ENCODE measurements at regions not wholly inside any gene's neighbourhood (a gene's known extent, or its start where the extent isn't known, plus 50 kb on each side); places are given as distances from the start of the nearest gene placed in this dataset.
"Not testable (repeated sequence)": the region's sequence is repeated elsewhere in the genome, so short reads cannot be mapped to it uniquely, and the experiment has no call there.

DNA sequence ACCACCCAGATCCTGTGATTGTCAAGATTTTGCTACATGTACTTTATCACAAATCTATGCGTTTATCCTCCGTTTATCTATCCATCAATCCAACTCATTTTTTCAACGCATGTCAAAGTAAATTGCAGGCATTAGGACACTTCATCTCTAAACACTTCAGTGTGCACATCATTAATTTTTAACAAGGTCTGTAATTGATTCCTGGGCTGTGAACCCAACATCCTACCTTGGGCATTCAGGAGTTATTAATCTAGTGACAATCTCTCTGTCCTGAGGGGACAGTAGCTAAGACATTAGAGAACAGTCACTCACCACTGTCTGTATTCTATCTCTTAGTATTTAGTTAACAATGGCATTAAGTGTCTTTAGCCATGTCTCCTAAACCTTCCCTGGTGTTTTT is 264.7 kb downstream of the SOX9 start:
- DNase-seq (ENCODE audit: extremely low read depth, low read depth, low spot score), result no peak

DNA sequence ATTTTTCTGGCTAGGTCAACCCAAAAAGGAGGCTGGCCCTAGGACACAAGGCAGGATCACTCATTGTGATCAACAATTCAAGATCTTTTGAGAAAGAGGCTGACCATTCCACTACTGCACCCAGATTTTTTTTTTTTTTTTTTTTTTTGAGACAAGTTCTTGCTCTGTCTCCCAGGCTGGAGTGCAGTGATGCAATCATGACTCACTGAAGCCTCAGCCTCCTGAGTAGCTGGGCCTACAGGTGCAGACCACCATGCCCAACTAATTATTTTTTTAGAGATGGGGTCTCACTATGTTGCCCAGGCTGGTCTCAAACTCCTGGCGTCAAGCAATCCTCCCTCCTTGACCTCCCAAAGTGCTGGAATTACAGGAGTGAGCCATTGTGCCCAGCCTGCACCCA is 265.4 kb downstream of the SOX9 start:
- DNase-seq (ENCODE audit: extremely low read depth, low read depth, low spot score), result not testable (repeated sequence)

DNA sequence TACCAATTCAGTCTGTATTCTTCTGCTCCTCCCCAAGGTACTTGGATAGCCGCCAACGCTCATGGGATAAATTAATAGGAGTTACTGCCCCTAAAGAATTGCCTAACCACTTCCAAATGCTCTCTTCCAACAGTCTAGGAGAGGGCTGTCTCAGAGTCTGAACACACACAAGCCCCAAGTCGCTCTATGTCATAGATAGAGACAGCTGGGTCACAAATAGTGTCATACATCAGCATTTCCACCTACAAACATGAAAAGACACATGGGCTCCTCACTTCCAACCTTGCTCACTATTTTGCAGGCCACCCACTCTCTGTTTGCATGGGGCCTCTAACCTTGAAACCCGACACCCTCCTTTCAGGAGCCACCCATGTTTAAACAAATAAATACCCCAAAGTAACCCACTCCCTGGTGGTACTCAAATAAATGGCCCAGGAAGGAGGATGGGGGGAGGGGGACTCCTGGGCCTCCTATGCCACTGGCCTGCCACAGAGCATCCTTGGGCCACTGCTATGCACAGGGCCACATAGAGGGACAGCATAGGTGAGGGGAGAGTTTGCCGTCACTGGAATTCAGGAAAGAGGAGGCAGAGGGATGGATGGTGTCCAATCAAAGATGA is 265.9 kb downstream of the SOX9 start:
- no peak for DNase-seq (ENCODE audit: extremely low read depth, low read depth, low spot score)

DNA sequence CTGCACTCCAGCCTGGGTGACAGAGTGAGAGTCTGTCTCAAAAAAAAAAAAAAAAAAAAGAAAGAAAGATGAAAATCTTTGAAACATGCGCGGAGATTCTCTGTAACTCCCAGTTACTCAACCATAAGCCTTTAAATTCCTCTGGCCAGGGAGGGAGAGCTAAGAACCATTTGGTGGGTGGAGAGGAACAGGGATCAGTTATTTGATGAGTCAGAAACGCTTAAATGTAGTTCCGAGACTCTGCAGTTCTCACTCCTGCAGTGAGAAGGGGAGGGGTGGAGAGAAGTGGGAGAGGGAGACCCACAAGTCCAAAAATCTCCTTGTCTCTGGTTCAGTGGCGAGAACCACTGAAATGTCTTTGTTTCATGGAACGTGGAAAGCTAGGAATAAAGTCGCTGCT is 266.7 kb downstream of the SOX9 start:
- DNase-seq (ENCODE audit: extremely low read depth, low read depth, low spot score), result no peak

DNA sequence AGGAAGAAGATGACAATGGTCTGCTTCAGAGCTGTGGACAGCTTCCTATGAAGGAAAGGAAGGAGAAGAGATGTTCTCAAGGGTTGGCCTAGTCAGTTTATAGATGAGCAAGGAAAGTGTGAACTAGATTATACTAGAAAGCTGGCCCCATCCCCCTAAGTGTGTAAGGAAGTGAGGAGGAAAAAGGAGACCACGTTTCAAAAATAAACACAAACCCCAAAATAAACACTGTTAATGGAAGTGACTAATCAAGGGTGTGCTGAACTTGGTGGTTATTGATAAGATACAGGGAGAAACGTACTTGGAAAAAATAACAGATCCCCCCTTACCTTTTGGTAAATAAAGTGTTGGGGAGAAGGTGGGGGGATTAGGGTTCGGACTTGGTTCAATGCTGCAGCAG is 267.1 kb downstream of the SOX9 start:
- DNase-seq (ENCODE audit: extremely low read depth, low read depth, low spot score), result no peak

DNA sequence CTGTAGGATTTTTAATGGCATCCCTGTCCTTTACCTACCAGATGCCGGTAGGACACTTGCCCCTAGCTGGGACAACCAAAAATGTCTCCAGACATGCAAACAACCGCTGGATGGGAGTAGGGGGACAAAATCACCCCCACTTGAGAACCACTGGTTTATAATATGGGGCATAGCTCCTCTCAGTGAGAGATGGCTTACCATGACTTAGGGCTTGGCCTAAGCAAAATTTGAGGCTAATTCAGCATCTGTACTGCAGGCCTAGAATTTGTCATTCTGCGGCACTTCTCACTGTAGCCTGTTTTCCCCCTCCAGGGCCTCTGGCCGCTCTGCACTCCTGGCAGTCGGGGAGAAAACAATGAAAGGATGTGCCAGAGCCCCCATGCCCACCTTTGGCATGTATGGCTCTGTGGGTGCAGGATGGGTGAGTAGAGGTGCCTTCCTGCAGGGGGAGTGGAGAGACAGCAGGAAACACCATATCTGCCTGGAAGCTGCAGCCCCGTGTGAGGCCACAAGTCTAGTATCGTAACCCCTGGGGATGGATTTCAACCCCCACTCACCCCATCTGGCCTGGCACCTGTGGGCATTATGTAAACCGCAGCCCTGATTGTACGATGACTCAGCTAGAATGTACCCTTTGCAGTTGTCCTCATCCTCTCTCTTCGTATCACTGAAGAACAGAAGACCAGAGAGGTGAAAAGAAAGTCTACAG is 268.1 kb downstream of the SOX9 start:
- DNase-seq (ENCODE audit: extremely low read depth, low read depth, low spot score), result no peak

DNA sequence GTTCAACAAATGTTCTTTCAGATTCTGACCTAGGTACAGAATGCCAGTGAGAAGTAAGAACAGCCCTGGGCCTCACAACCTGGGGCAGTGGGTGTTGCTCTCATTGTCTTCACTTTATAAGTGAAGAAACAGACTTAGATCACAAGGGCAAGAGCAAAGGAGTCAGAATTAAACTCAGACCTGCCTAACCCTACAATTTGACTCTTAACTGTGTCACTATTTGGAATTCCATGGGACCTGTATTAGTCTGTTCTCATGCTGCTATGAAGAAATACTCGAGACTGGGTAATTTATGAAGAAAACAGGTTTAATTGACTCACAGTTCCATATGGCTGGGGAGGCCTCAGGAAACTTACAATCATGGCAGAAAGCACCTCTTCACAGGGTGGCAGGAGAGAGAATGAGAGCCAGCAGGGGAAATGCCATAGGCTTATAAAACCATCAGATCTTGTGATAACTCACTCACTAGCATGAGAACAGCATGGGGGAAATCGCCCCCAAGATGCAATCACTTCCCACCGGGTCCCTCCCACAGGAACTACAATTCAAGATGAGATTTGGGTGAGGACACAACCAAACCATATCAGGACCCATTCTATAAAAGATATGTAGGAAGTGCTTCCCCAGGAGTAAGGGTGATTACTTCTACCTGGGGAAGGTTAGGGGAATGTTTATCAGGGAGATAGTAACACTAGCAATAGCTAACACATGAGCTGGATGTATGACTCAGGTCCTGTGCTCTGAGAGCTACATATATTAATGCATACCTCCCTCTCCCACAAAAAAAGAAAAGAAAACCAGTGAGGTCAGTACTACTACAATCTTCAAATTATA is 270.1 kb downstream of the SOX9 start:
- DNase-seq (ENCODE audit: extremely low read depth, low read depth, low spot score), result no peak

DNA sequence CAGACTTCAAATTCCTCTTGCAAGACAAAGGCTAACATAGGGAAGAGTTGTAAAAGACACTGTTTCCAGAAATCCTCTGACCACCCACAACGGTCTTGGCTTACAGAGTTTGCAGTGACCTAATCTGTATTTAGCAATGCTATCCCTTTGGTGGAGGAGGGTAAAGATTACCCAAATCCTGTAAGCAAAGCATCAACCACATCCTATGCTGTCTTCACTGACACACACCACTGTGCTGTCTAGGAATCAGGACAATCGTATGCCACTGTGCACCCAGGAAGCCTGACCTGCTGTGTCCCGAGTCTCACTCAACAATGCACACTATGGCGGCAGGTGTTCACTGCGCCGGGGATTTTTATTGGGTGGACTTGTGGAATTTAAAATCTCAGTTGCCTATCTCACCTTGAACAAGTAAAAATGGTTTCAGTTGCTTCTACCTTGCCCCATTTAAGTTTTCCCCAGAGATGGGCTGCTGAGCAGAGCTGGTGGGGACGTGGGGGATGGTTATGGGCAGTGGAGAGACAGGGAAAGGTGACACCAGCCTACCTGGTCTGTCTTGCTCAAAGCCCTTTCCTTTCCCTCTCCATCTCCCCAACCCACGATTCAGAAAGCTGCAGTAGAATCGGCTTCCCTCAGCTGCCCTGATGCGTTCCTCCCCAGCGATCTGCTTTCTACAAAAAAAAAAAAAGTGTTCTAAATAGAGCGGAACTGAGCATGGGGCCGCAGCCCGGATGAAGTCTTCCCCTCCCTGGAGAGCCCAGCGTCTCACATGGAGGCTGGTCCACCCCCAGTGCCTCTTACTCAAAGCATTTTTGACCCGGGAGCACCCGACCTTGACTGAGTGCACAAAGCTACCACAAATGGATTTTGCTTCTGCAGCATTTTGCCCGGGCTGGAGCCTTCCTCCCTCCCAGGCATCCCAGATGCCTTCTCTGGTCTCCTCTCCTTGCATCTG is 271.5 kb downstream of the SOX9 start:
- no peak for DNase-seq (ENCODE audit: extremely low read depth, low read depth, low spot score)

DNA sequence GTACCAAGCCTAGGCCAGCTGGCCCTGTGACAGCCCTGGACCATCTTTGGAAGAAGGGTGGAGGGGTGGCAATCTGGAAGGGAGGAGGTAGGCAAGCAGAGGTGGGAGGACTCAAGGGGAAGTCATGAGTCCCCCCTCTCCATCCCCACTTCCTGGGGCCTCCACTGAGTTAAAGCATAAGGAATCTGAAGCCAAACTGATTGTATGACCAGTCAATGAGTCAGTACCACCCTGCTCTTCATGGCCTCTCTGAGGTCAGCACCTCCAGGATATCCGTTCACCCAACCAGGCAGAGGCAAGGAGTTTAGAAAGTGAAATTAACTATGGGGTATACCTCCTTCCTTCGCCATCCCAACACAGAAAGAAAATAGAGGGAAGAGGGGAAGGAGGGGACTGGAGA is 272.7 kb downstream of the SOX9 start:
- DNase-seq (ENCODE audit: extremely low read depth, low read depth, low spot score), result peak; percentile 58

DNA sequence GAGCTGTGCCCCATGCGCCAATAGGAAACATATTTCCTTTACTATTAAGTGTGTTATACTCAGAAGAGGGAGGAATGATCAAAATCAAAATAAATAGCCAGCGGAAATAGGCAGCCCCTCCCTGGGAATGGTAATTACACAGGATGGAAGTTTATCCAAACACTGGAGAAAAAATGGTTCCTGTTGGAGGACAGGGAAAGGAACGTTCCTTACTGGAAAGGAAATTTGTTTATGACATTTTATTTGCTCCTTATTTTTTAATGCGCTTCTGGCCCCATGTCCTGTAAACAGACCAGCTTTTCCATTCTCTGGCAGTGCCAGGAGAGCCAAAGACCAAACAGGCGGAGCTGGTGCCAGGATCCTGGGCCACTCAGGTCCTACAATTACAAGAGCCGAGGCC is 273.7 kb downstream of the SOX9 start:
- DNase-seq (ENCODE audit: extremely low read depth, low read depth, low spot score), result no peak

DNA sequence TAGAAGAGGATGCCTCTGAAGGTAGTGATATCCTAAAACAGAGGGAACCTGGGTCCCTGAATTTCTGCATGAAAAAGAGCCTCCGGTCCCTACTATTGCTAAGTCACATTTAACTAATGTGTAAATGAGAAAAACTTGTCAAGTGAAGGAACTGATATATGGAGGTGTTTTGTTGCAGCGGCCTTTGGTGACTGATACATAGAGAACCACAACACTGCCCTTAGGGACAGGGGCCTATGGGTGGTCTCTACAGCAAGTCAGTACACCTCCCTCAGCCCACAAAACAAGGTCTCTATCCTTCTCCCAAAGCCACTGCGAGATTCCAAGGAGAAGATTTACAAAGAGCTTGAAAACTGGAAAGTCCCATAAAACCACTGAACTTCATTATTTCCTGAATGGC is 275.3 kb downstream of the SOX9 start:
- no peak for DNase-seq (ENCODE audit: extremely low read depth, low read depth, low spot score)

DNA sequence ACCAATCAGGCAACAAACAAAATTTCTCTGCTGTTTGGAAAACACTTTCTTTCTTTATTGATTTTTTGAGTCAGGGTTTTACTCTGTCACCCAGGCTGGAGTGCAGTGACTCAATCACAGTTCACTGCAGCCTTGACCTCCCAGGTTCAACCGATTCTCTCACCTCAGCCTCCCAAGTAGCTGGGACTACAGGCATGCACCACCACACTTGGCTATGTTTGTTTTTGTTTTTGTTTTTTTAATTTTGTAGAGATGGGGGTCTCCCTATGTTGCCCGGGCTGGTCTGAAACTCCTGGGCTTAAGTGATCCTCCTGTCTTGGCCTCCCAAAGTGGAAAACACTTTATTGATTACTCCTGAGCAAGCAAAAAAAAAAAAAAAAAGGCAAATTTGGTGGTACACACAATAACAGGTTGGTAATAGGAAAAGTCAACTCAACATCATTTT is 276.4 kb downstream of the SOX9 start:
- no peak for DNase-seq (ENCODE audit: extremely low read depth, low read depth, low spot score)

DNA sequence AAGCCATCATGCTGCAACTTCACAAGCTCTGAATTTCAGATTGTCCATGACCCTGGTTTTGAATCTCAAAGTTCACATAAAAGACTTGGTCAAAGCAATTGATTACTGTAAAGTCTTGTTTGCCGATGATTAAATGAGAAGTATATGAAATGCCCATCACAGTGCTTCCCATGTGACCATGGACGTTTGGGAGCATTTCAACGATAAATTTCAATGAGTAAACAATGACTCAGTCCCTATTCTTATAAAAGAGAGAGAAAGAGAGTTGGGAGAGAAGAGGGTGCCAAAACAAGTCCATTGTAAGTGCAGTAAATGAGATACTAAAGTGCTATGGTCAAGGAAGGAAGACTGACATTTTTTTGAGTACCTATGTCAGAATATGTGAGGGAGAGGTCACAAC is 276.9 kb downstream of the SOX9 start:
- DNase-seq (ENCODE audit: extremely low read depth, low read depth, low spot score), result no peak

DNA sequence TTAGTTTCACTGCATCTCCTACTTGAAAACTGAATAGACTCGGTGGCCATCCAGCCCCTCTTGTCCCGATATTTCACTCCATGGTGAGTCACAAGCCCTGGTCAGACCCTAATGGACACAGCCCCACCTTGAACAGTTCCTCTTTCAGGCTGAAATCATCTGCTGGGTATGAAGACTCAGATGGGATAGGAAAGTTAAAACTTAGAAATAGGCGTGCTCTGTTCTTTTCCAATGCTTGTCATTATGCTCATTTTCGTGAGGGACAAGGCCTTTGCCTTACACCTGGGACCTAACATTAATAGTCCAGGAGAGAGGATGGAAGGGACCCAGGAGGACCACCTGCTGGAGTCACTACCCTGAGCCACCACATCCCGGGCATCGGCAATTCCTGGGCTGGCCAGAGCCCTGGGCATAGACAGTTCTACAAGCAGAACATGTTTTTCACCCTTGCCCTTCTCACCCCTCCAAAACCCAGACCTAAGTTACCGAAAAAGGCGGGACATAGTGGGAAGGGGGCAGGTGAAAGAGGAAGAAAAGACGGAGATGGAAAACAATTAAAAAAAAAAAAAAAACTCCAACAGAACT is 278.3 kb downstream of the SOX9 start:
- no peak for DNase-seq (ENCODE audit: extremely low read depth, low read depth, low spot score)

DNA sequence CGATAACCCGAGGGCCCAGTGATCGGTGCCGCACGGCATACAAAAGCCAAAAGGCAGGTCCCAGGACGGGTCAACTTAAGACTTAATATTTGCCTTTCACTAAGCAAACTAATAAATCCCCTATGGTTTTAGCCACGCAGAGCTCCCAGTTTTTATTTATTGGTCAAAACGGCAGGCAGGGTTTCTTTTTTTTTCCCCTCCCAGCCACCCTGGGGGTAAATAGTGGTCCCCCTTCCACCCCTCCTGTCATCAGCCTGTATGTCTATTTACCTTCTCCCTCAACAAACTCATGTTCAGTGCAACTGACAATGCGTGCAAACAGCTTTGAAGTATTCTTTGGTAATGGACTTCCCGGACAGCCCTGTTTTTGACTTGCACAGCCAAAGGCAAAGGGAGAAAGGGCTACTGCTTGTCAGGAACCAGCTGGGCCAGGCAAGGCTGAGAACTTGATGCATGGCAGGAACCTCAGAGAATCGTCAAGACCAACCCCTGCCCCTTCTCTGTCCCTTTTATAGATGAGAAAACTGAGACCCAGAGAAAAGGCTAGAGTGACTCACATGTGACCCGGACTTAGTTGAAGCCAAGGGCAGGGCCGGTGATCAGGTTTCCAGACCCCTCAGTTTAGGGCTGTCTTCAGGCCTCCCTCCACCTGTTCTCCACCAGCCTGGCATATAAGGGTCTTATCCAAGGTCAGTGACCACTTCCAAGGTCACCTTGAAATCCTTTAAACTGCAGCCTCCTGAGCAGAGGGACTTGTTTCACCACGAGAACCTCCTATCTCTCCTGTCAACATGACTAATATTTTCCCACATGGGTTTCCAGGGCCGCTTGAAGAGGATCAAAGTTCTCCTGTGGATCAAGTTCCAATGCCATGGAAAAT is 279.0 kb downstream of the SOX9 start:
- DNase-seq (ENCODE audit: extremely low read depth, low read depth, low spot score), result no peak

DNA sequence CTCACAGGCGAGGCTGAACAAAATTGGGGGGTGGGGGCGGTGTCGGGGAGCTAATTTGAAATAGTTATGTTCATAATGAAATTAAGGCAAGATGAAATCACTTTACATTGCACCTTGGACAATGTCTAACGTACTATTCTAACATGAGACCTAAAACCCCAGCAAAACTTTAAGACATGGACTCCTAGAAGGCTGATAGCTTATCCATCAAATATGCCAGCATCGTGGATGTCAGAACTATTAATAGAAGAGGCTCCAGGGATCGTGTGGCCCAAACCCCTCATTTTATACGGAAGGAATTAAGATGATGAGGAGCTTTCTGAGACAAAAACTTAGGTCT is 279.6 kb downstream of the SOX9 start:
- DNase-seq (ENCODE audit: extremely low read depth, low read depth, low spot score), result no peak

DNA sequence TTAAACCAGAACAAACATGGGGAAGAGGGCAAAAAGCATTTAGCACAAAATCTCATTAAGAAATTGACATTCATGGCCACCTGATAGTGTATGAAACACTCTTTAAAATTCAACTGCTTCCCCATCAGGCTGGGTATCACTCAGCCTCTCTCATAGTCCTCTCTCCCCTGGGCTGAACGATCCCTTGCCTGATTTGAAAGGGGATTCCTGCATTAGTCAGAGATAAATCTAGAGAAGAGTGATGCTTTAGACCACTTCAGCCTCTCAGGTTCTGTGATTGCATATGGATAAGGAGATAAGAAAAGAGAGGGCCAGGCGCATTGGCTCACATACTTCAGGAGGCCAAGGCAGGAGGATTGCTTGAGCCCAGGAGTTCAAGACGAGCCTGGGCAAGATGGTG is 280.0 kb downstream of the SOX9 start:
- no peak for DNase-seq (ENCODE audit: extremely low read depth, low read depth, low spot score)

DNA sequence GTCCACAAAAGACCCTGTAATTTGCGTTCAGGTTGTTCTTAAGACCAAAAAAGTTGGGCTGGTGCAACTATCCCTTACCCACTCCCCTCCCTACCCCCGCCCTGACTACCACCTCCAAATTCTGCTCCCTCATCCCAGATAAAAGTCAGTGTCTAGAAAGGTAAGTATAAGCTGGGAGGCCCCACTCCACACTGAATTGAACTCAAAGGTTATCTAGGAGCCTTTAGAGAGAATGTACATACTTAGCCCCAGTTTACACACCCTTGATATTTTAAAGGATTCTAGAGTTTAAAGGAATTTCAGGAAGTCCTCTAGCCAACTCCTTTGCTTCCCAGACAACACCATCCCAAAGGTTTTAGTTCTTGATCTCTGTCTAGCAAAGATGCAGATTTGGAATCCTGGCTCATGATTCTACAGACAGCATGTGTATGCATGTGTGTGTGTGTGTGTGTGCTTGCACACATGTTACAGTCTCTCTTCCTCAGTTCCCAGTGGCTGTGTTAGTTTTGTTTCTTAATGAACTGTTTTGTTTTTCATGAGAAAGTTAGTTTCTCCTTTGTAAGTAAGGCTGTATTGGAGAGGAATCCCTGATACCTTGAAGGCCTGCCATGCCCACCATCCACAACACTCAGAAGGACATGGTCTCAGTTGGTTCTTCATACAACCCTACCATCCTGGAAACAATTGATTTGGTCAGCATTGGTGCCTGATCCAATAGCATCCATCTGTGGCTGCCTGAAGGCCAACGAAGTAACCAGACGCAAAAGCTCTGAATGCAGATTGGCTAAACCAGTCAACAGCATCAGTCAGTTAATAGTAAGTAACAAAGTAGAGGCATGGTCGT is 281.3 kb downstream of the SOX9 start:
- DNase-seq (ENCODE audit: extremely low read depth, low read depth, low spot score), result no peak
